ENCODE measurements at regions not wholly inside any gene's neighbourhood (a gene's known extent, or its start where the extent isn't known, plus 50 kb on each side); places are given as distances from the start of the nearest gene placed in this dataset.

- no peak for TF ChIP-seq CTCF (IDR thresholded peaks at IDR 0.05)
- no peak for TF ChIP-seq EZH2 (IDR thresholded peaks at IDR 0.05)
These were observed 267.7 kb upstream of the G2E3 start for GRCh38 chr14:30291216-30291615.

Data from neural progenitor cell (in vitro differentiated cells).